Liver (tissue), 8 donors: ENCODE measurements at regions not wholly inside any gene's neighbourhood (a gene's known extent, or its start where the extent isn't known, plus 50 kb on each side); places are given as distances from the start of the nearest gene placed in this dataset.

Experiments used
- DNase-seq: peaks from one replicate; pipeline ENCODE4 v3.0.0-alpha.2; 2017; ENCODE audit warnings: low spot score
- H3K27ac ChIP-seq, 2 donors: one replicate each; pipeline ENCODE4 v1.7.0; 2013; ENCODE audit warnings: inconsistent platforms in 2 of 2, low read length in 2 of 2, control low read depth in 1 of 2, low read depth in 1 of 2, mild to moderate bottlenecking in 1 of 2
- H3K27me3 ChIP-seq, 4 donors: one replicate each; pipeline versions ENCODE4 v1.6.1 to v1.7.0; 2013; ENCODE audit warnings: low read length in 3 of 4, inconsistent platforms in 1 of 4, mild to moderate bottlenecking in 1 of 4, moderate library complexity in 1 of 4; ENCODE audit not compliant: control insufficient read depth in 4 of 4, insufficient read depth in 4 of 4
- H3K36me3 ChIP-seq, 4 donors: one replicate each; pipeline versions ENCODE4 v1.6.1 to v1.7.0; 2013; ENCODE audit warnings: low read length in 3 of 4, mild to moderate bottlenecking in 3 of 4, low read depth in 1 of 4, moderate library complexity in 1 of 4; ENCODE audit not compliant: control insufficient read depth in 4 of 4, insufficient read depth in 3 of 4
- H3K4me1 ChIP-seq, 4 donors: one replicate each; pipeline versions ENCODE4 v1.6.1 to v1.7.0; 2013; ENCODE audit warnings: low read length in 3 of 4, mild to moderate bottlenecking in 3 of 4, moderate library complexity in 1 of 4; ENCODE audit not compliant: control insufficient read depth in 4 of 4, insufficient read depth in 4 of 4
- H3K4me3 ChIP-seq, 3 donors: one replicate each; pipeline versions ENCODE4 v1.6.1 to v1.7.0; 2013; ENCODE audit warnings: low read length in 3 of 3, control low read depth in 1 of 3, low read depth in 1 of 3, mild to moderate bottlenecking in 1 of 3
- H3K9ac ChIP-seq, 2 donors: one replicate each; pipeline ENCODE4 v1.7.0; 2013; ENCODE audit warnings: low read length in 2 of 2, mild to moderate bottlenecking in 2 of 2, moderate library complexity in 2 of 2, control low read depth in 1 of 2, low read depth in 1 of 2
- H3K9me3 ChIP-seq, 4 donors: one replicate each; pipeline versions ENCODE4 v1.6.1 to v1.7.0; 2013; ENCODE audit warnings: low read length in 3 of 4; ENCODE audit not compliant: control insufficient read depth in 4 of 4
- ATF3 ChIP-seq: IDR thresholded peaks from 2 replicates; pipeline ENCODE4 v1.6.1; 2016; ENCODE audit warnings: antibody characterized with exemption
- CTCF ChIP-seq: fragments of 150-350 bp; IDR thresholded peaks from 2 replicates; pipeline ENCODE4 v1.5.1; 2017; ENCODE audit warnings: improper control_type of control experiment, low read depth, low read length; ENCODE audit not compliant: missing input control
- EGR1 ChIP-seq, 2 donors: IDR thresholded peaks; 2 replicates each; pipeline ENCODE4 v1.6.1; 2016 to 2018; ENCODE audit warnings: antibody characterized with exemption in 2 of 2, low read depth in 2 of 2
- FOXA1 ChIP-seq: IDR thresholded peaks from 2 replicates; pipeline ENCODE4 v1.6.1; 2016; ENCODE audit warnings: antibody characterized with exemption
- GABPA ChIP-seq, 2 donors: IDR thresholded peaks in 1 of 2; conservative IDR thresholded peaks in 1 of 2; 2 replicates each; pipeline ENCODE4 v1.6.1; 2016; ENCODE audit warnings: antibody characterized with exemption in 2 of 2, mild to moderate bottlenecking in 1 of 2, moderate library complexity in 1 of 2
- HNF4A ChIP-seq, 2 donors: conservative IDR thresholded peaks; 2 replicates each; pipeline ENCODE4 v1.6.1; 2016; ENCODE audit warnings: antibody characterized with exemption in 2 of 2, mild to moderate bottlenecking in 2 of 2
- HNF4G ChIP-seq: IDR thresholded peaks from 2 replicates; pipeline ENCODE4 v1.6.1; 2016; ENCODE audit warnings: antibody characterized with exemption
- JUND ChIP-seq, 2 donors: IDR thresholded peaks; 2 replicates each; pipeline ENCODE4 v1.6.1; 2016; ENCODE audit warnings: antibody characterized with exemption in 2 of 2
- MAX ChIP-seq: IDR thresholded peaks from 2 replicates; pipeline ENCODE4 v1.6.1; 2016; ENCODE audit warnings: antibody characterized with exemption
- RAD21 ChIP-seq, 2 donors: IDR thresholded peaks; 2 replicates each; pipeline ENCODE4 v1.6.1; 2016; ENCODE audit warnings: antibody characterized with exemption in 2 of 2, mild to moderate bottlenecking in 2 of 2
- REST ChIP-seq: IDR thresholded peaks from 2 replicates; pipeline ENCODE4 v1.6.1; 2016; ENCODE audit warnings: antibody characterized with exemption, mild to moderate bottlenecking
- RXRA ChIP-seq, 2 donors: IDR thresholded peaks; 2 replicates each; pipeline ENCODE4 v1.6.1; 2017 to 2018; ENCODE audit warnings: antibody characterized with exemption in 2 of 2, mild to moderate bottlenecking in 1 of 2
- SP1 ChIP-seq: IDR thresholded peaks from 2 replicates; pipeline ENCODE4 v1.6.1; 2018; ENCODE audit warnings: antibody characterized with exemption, mild to moderate bottlenecking
- TAF1 ChIP-seq: conservative IDR thresholded peaks from 2 replicates; pipeline ENCODE4 v1.6.1; 2016; ENCODE audit warnings: antibody characterized with exemption, mild to moderate bottlenecking
- YY1 ChIP-seq: IDR thresholded peaks from 2 replicates; pipeline ENCODE4 v1.6.1; 2016; ENCODE audit warnings: antibody characterized with exemption, mild to moderate bottlenecking
- WGBS: extraction: QIAGEN DNeasy Blood & Tissue Kit; methylation state at CpG from one replicate; pipeline ENCODE4 v1.1.7; 2013; 5-methylcytosine and 5-hydroxymethylcytosine counted together
- donor health status: healthy.
- donor health status: healthy.
- donor health status: healthy.
- donor health status: healthy.
- donor health status: healthy.

GRCh38 chr18:29002747-29003146 lies 825.8 kb upstream of the CDH2 start:
- Histone ChIP-seq H3K27ac (no peak overlapping the region), H3K9ac (no peak overlapping the region), H3K9me3 (no peaks in the 10 kb centered on the region), H3K27me3 (no peaks in the 10 kb centered on the region), H3K4me3 (no peak overlapping the region), H3K4me1 (no peaks in the 10 kb centered on the region), H3K36me3 (no peaks in the 10 kb centered on the region)
- no peak for TF ChIP-seq CTCF
- no peak for TF ChIP-seq JUND (IDR thresholded peaks at IDR 0.05)
- no peak for TF ChIP-seq REST
- TF ChIP-seq ATF3: no peak
- no peak for TF ChIP-seq TAF1
- TF ChIP-seq YY1: no peak
- no peak for TF ChIP-seq EGR1 (IDR thresholded peaks at IDR 0.05; ENCODE audit: low read depth in 2 of 2)
- TF ChIP-seq RAD21 (IDR thresholded peaks at IDR 0.05): no peak
- no peak for TF ChIP-seq HNF4G
- no peak for TF ChIP-seq RXRA (IDR thresholded peaks at IDR 0.05)
- no peak for TF ChIP-seq HNF4A (conservative IDR thresholded peaks at IDR 0.05)
- no peak for TF ChIP-seq GABPA (IDR thresholded peaks at IDR 0.05 in 1 of 2, conservative IDR thresholded peaks at IDR 0.05 in 1 of 2)
- no peak for TF ChIP-seq FOXA1
- TF ChIP-seq SP1: no peak
- DNase-seq: no peak
- WGBS: 54% methylated on average over 8 of the region's 8 CpGs

- TF ChIP-seq YY1: no peak
- no peak for TF ChIP-seq MAX
- TF ChIP-seq GABPA (IDR thresholded peaks at IDR 0.05 in 1 of 2, conservative IDR thresholded peaks at IDR 0.05 in 1 of 2): no peak
- TF ChIP-seq FOXA1: no peak
- no peak for TF ChIP-seq CTCF
- no peak for TF ChIP-seq HNF4A (conservative IDR thresholded peaks at IDR 0.05)
- Histone ChIP-seq H3K9ac (no peak overlapping the region), H3K27me3 (no peaks in the 10 kb centered on the region), H3K27ac (no peak overlapping the region), H3K4me3 (no peak overlapping the region), H3K4me1 (no peaks in the 10 kb centered on the region), H3K36me3 (no peaks in the 10 kb centered on the region), H3K9me3 (no peaks in the 10 kb centered on the region)
- WGBS: 84% methylated on average over 1 of the region's 1 CpG
- DNase-seq: no peak
Measured at GRCh38 chr18:28999726-29000125, 822.8 kb upstream of the CDH2 start.
